Stimulated activated naive CD8-positive, alpha-beta T cell treated with anti-CD3 and anti-CD28 coated beads, Interleukin-15, Interleukin-2, amounts not matched to agents 100 ng/mL and 50 ng/mL, for 24 hours (primary cell): ENCODE measurements at regions not wholly inside any gene's neighbourhood (a gene's known extent, or its start where the extent isn't known, plus 50 kb on each side); places are given as distances from the start of the nearest gene placed in this dataset.

ENCODE experiments used
- H3K27ac Mint-ChIP-seq: one replicate; pipeline ENCODE4 v1.8.0; 2021; ENCODE audit warnings: mild to moderate bottlenecking, mixed read lengths
- H3K27me3 Mint-ChIP-seq: one replicate; pipeline ENCODE4 v1.8.0; 2021; ENCODE audit warnings: mixed read lengths
- H3K36me3 Mint-ChIP-seq: one replicate; pipeline ENCODE4 v1.8.0; 2021; ENCODE audit warnings: low read depth, mixed read lengths
- H3K4me1 Mint-ChIP-seq: one replicate; pipeline ENCODE4 v1.8.0; 2021; ENCODE audit warnings: low read depth, mixed read lengths
- H3K4me3 Mint-ChIP-seq: one replicate; pipeline ENCODE4 v1.8.0; 2021; ENCODE audit warnings: mild to moderate bottlenecking, mixed read lengths
- H3K9me3 Mint-ChIP-seq: one replicate; pipeline ENCODE4 v1.8.0; 2021; ENCODE audit warnings: mixed read lengths

DNA sequence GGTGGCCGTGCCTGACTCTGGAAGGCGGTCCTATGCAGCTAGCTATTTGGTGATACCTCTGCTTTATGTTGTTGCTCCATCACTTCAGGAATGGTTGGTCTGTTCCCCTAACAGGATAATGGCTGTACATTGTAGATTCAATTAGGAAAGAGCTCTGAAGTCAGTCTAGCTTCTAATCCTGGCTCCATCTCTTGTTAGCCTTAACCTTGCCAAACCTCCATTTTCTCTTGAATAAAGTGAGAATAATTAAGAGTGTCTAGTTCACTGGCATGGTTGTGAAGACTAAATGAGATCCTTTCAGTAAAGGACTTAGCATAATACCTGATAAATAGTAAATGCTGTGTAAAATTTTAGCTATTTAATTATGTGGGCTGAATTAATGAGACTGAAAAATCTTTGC is 262.5 kb upstream of the ARHGAP20 start:
- Mint-ChIP-seq H3K4me3 (no peak overlapping the region), H3K27ac (no peak overlapping the region), H3K4me1 (no peaks in the 10 kb centered on the region), H3K9me3 (peaks cover 4% of the 10 kb centered on the region), H3K27me3 (peaks cover 6% of the 10 kb centered on the region), H3K36me3 (no peaks in the 10 kb centered on the region)

DNA sequence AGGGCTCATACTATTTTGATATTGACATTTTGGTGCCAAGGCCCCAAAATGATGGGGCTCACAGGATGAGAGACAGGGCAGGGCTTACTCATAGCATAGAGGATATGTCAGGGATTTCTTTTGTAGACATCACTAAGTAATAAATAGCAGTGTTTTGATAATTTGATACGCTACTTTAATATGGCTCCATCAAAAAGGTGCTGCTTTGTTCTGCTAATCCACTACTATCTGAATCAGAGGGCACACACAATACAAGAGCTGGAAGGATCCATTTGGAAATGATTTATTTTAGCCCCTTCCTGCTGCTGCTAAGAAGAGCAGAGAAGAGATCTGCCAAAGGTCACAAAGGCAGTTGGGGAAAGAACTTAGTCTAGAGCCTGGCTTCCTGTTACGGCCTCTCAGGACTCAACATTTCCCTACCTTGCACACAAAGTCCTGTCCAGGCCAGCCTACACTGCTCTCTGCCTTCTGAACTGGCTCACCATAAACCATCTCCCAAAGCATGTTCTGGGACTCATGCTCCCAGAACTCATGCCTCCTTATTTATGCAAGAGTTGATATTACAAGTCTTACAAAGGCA is 261.3 kb upstream of the ARHGAP20 start:
- Mint-ChIP-seq H3K4me1 (no peaks in the 10 kb centered on the region), H3K9me3 (no peaks in the 10 kb centered on the region), H3K36me3 (no peaks in the 10 kb centered on the region), H3K4me3 (no peak overlapping the region), H3K27ac (no peak overlapping the region), H3K27me3 (peaks cover 6% of the 10 kb centered on the region)

DNA sequence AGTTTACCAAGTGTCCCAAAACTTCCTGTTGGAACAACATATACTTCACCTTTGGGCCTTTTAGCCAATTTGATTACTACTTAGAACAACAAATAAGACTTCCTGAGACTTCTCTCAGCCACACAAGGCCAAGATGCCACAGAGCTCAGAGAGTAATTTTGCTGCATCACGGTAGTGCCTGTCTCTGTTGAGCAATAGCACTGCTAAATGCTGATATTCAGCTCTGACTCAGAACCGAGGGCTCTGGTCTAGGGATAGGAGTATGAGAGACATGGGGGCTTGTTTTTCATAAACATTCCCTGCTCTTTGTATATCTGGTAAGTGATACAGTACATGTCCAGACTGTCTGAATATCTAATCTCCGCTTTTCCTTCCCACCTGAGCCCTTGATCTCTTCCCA is 260.4 kb upstream of the ARHGAP20 start:
- H3K9me3 Mint-ChIP-seq: no peaks in the 10 kb centered on the region
- H3K36me3 Mint-ChIP-seq: no peaks in the 10 kb centered on the region
- H3K27me3 Mint-ChIP-seq: peaks cover 6% of the 10 kb centered on the region
- H3K4me1 Mint-ChIP-seq: no peaks in the 10 kb centered on the region
- H3K27ac Mint-ChIP-seq: peak overlapping the region; percentile 38
- no peak overlapping the region for H3K4me3 Mint-ChIP-seq

DNA sequence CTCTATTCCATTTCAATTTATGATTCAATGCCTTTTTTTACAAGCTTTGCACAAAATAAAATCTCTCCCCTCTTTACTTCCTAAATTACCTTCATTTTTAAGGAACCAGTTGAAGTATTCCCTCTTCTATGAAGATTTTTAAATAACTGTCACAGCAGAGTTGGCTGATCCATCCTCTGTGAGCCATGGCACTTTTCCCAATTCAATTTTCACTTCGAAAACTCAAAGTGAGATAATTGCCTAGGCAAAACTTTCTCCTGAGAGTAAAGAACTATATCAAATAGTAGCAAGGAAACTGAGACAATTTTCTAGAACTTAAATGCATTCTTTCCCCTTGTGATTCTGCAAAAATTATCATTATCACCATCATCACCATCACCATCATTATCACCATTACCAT is 259.9 kb upstream of the ARHGAP20 start:
- Mint-ChIP-seq H3K36me3 (no peaks in the 10 kb centered on the region), H3K9me3 (no peaks in the 10 kb centered on the region), H3K27me3 (peaks cover 5% of the 10 kb centered on the region), H3K27ac (no peak overlapping the region), H3K4me1 (no peaks in the 10 kb centered on the region), H3K4me3 (no peak overlapping the region)

DNA sequence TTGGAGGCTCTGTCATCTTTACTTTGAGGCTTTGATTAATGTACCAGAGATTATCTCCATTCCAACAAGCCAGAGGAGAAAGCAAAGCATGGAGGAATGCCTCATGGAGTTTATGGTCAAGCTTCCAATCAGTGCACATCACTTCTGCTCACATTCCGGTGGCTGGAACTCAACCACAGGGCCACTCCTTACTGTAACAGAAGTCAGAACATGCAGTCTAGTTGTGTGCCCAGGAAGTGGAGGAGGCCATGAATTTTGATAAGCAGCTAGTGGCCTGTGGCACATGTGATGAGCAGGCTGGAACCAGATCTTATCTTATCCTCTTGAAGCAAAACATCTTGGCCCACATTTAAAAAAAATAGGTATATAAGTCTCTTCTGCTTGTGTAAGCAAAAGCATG is 258.9 kb upstream of the ARHGAP20 start:
- no peaks in the 10 kb centered on the region for H3K4me1 Mint-ChIP-seq
- H3K4me3 Mint-ChIP-seq: no peak overlapping the region
- no peaks in the 10 kb centered on the region for H3K9me3 Mint-ChIP-seq
- no peak overlapping the region for H3K27ac Mint-ChIP-seq
- H3K27me3 Mint-ChIP-seq: peaks cover 3% of the 10 kb centered on the region
- H3K36me3 Mint-ChIP-seq: no peaks in the 10 kb centered on the region

DNA sequence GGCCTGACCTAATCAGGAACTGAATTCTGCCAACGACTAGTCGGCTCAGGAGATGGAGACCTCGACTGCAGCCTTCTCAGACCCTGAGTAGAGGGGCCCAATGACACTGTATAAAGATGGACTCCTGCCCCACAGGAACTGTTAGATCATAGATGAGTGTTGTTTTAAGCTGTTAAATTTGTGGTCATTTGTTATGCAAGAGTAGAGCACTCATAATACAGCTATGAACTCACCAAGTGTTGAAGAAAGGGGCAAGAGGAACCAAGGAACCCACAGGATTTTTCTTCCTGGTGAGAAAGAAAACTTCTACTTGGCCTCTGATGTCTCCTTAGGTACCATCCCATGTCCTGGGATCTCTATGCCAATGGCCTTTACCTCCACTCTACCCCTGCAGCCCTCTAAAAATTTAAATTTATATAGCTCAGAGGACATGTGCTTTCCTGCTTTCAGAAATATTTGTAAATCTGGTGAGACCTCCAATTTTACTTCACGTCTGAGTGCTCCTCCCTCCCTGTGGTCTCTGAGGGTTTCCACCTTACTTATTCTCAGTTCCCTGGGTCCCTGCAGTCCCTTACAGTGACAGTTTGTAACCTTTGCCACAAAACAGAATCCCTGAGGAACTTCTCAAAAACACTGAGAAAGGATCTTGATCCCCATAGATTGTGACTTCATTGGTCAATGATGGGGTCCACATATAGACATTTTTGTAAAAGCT is 256.3 kb upstream of the ARHGAP20 start:
- Mint-ChIP-seq H3K36me3 (no peaks in the 10 kb centered on the region), H3K4me3 (no peak overlapping the region), H3K4me1 (no peaks in the 10 kb centered on the region), H3K9me3 (no peaks in the 10 kb centered on the region), H3K27ac (no peak overlapping the region), H3K27me3 (no peaks in the 10 kb centered on the region)

DNA sequence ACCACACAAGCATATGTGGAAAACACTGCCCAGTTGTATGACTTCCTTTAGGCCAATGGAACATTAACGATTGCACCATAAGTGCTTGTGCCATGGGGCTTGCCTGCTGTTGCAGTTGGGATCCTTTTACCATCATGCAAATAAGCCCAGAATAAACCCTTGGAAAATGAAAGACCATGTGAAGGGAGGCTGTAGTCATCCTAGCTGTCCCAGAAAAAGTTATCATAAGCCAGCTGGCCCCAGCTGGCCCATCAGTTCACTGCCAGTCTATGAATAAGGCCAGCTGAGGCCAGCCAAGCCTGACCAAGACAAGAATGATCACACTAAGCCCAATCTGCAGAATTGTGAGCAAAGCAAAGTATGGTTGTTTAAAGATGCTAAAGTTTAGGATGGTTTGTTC is 253.9 kb upstream of the ARHGAP20 start:
- no peaks in the 10 kb centered on the region for H3K9me3 Mint-ChIP-seq
- H3K36me3 Mint-ChIP-seq: no peaks in the 10 kb centered on the region
- no peak overlapping the region for H3K27ac Mint-ChIP-seq
- no peak overlapping the region for H3K4me3 Mint-ChIP-seq
- H3K27me3 Mint-ChIP-seq: no peaks in the 10 kb centered on the region
- H3K4me1 Mint-ChIP-seq: no peaks in the 10 kb centered on the region

DNA sequence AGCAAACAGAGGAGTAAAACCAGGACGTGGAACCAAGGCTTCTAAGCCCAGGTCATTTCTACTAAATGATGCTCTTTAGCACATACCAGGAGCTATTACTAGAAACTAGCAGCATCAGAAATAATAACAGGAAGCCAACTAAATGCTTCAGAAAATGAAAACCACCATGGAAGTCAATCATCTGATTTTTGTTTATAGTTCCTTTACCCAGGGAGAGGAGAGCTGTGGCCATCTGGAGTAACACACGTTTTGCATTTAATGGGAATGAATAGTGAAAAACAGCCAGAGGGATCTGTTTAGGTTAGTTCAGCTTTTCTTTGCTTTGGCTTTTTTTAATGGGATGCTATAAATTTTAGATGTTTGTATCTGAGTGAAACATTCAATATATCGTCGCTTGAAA is 250.7 kb upstream of the ARHGAP20 start:
- H3K36me3 Mint-ChIP-seq: no peaks in the 10 kb centered on the region
- no peak overlapping the region for H3K27ac Mint-ChIP-seq
- no peaks in the 10 kb centered on the region for H3K9me3 Mint-ChIP-seq
- H3K4me3 Mint-ChIP-seq: no peak overlapping the region
- no peaks in the 10 kb centered on the region for H3K4me1 Mint-ChIP-seq
- H3K27me3 Mint-ChIP-seq: no peaks in the 10 kb centered on the region

DNA sequence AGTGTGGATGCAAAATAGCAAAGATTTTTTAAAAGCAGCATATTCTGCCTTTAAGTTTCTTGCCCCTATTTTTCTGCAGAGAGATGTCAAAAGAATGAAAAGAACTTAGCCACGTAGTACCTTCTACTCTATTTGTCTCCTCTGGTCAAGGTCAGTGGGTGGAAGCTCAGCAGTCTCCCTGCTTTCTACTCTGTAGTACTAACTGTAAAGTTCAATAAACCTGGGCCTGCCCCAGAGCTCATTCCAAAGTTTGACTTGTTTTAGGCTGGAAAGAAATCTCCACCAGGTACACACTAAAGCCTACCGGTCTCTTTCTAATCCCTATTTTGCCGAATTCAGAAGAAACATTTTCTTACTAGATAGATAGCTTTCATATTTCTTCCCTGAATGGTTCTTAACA is 247.9 kb upstream of the ARHGAP20 start:
- Mint-ChIP-seq H3K36me3 (no peaks in the 10 kb centered on the region), H3K4me1 (no peaks in the 10 kb centered on the region), H3K4me3 (no peak overlapping the region), H3K27me3 (no peaks in the 10 kb centered on the region), H3K27ac (no peak overlapping the region), H3K9me3 (no peaks in the 10 kb centered on the region)

DNA sequence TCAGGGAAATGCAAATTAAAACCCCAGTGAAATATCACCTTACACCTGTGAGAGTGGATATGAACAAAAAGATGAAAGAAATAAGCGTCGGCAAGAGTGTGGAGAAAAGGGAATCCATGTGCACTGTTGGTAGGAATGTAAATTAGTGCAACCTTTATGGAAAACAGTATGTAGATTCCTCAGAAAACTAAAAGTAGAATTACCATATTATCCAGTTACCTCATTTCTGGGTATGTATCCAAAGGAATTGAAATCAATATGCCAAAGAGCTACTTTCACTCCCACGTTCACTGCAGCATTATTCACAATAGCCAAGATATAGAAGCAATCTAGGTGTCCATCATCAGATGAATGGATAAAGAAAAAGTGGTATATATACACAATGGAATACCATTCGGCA is 246.0 kb upstream of the ARHGAP20 start:
- H3K27ac Mint-ChIP-seq: no peak overlapping the region
- no peaks in the 10 kb centered on the region for H3K27me3 Mint-ChIP-seq
- H3K4me1 Mint-ChIP-seq: no peaks in the 10 kb centered on the region
- no peaks in the 10 kb centered on the region for H3K36me3 Mint-ChIP-seq
- no peak overlapping the region for H3K4me3 Mint-ChIP-seq
- H3K9me3 Mint-ChIP-seq: no peaks in the 10 kb centered on the region

DNA sequence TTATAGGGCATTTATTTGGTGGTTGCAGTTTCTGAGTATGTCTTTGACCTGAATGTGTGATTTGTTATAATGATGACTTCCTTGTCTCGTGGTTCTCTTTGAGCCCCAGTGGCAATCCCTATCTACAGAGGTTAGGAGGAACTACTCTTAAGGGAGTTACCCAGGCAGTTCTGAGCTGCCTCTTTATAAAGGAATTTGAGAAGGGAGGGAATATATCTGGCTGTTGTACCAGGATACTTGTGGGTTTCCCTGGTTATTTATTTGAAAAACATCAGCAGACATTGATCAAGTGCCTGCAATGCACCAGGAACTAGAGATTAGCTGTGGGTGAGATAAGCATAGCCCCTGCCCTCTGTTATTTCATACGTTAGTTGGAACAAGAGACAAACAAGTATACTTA is 243.5 kb upstream of the ARHGAP20 start:
- H3K27me3 Mint-ChIP-seq: no peaks in the 10 kb centered on the region
- no peak overlapping the region for H3K4me3 Mint-ChIP-seq
- no peaks in the 10 kb centered on the region for H3K36me3 Mint-ChIP-seq
- no peak overlapping the region for H3K27ac Mint-ChIP-seq
- H3K4me1 Mint-ChIP-seq: no peaks in the 10 kb centered on the region
- H3K9me3 Mint-ChIP-seq: no peaks in the 10 kb centered on the region

DNA sequence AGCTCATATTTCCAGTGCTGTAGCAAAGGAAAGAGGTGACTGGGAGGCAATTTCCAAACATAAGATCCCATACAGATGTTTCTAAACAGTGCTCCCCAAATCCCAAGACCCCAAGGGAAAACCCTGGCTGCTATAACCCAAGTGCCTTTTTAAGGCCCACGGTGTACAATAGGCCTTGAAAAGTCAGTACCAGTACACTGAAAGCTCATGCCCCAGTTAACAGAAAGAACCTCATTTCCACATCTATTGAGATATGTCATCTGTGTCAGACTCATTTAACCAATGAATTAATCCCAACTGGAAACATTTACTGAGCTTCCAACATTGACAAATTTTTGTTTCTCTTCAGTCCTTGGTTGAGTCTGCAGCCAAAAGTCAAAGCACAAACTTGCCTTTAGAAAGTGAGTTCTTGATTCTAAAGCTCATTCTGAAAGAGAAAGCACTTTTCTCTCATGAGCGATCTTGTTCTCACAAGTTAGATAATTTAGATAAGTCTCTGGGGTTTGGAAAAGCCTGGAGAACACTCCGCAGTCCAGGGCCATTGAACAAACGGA is 239.8 kb upstream of the ARHGAP20 start:
- Mint-ChIP-seq H3K4me1 (no peaks in the 10 kb centered on the region), H3K36me3 (no peaks in the 10 kb centered on the region), H3K27ac (no peak overlapping the region)

DNA sequence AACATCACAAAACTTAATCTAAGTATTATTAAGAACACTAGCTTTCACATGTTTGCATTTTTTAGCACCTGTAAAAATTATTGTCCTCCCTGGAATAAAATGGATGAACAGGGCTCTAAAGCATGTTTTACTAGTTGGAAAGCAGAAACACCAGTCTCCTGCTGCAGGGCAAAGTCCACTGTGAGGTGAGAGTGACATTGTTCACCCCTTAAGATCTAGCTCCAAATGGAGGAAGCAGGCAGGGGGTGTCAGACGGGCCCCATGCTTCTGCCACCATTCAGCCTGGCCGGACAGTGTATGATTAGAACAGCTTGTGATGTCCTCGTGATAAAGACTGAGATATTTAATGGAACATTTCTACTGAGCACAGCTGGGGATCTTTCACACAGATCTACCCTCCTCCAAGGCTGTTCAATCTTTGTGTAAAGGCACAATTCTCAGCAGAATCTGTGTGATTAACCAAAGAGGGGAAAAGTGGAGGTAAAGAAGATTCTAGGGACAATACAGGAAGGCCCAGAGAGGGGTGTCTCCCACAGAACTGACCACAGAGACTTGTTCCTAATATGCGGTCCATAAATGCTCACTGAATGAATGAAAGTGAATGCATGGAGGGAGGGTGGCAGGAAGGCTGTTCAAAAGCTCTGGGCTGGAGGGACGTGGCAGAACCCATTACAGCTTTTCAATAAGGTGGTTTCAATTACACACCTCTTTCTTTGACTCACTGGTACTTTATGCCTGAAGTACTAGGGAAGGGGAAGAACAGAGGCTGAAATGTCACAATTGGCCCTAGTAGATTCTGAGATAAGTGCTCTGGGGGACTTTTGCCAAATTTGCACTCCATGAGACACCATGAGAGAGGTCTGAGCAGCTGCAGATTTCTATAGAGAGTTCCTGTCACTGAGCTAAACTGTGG is 239.1 kb upstream of the ARHGAP20 start:
- Mint-ChIP-seq H3K9me3 (no peaks in the 10 kb centered on the region), H3K27me3 (no peaks in the 10 kb centered on the region), H3K4me1 (no peaks in the 10 kb centered on the region), H3K27ac (no peak overlapping the region), H3K36me3 (no peaks in the 10 kb centered on the region), H3K4me3 (no peak overlapping the region)

More for the DNA sequence above, 239.8 kb upstream of the ARHGAP20 start:
- Mint-ChIP-seq H3K4me3 (no peak overlapping the region), H3K27me3 (no peaks in the 10 kb centered on the region), H3K9me3 (no peaks in the 10 kb centered on the region)

DNA sequence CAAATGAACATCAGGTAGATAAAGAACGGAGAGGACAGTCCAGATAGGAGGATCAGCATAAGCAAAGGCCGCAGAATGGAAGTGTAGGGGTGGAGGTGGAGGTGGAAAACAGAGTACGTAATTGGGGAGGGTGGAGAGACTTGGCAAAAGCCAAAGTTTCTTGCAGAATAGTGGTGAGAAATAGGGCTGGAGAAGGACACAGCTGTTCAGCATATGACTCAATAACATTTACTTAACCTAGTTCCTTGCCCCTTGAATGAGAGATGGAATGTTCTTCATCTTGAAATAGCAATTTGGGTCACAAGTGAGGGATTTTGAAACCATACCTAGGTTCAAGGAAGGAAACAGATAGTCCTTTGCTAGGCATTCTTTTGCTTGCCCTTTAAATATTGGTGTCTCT is 235.9 kb upstream of the ARHGAP20 start:
- H3K27me3 Mint-ChIP-seq: no peaks in the 10 kb centered on the region
- H3K9me3 Mint-ChIP-seq: no peaks in the 10 kb centered on the region
- H3K27ac Mint-ChIP-seq: no peak overlapping the region
- H3K4me3 Mint-ChIP-seq: no peak overlapping the region
- H3K4me1 Mint-ChIP-seq: no peaks in the 10 kb centered on the region
- no peaks in the 10 kb centered on the region for H3K36me3 Mint-ChIP-seq

DNA sequence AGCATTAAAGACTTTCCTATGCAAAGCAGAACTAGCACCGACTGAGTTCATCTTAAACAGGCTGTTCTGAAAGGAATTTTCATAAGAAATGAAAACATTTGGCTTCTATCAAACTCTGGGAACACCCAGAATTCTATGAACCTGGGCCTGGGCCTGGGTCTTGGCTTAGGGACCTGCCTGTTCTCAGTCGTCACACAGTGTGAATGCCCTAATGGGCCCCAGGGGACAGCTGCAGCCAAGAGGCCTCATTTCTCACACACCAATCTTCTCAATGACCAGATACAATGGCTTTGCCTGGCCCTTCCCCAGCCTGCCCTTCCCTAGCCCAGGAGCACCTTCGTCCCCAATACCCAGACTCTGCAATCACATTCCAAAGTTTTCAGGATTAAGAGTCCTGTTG is 234.9 kb upstream of the ARHGAP20 start:
- Mint-ChIP-seq H3K27ac (no peak overlapping the region), H3K4me1 (no peaks in the 10 kb centered on the region), H3K36me3 (no peaks in the 10 kb centered on the region), H3K4me3 (no peak overlapping the region), H3K27me3 (peaks cover 4% of the 10 kb centered on the region), H3K9me3 (no peaks in the 10 kb centered on the region)
